Bronchial epithelial cell (primary cell): ENCODE measurements at regions not wholly inside any gene's neighbourhood (a gene's known extent, or its start where the extent isn't known, plus 50 kb on each side); places are given as distances from the start of the nearest gene placed in this dataset.

Experiments
- DNase-seq: peaks from one replicate; pipeline ENCODE4 v3.0.0-alpha.2; 2010; ENCODE audit warnings: low read depth
- FAIRE-seq: peaks from 2 replicates; lab custom pipeline; 2011; peaks lifted over from hg19 to GRCh38; lab: Jason Lieb, UNC
- H3K27me3 ChIP-seq: 2 replicates; pipeline ENCODE4 v1.5.1; 2011; ENCODE audit warnings: low read length; ENCODE audit not compliant: control insufficient read depth, insufficient read depth
- H3K36me3 ChIP-seq: 2 replicates; pipeline ENCODE4 v1.5.1; 2011; ENCODE audit warnings: low read length; ENCODE audit not compliant: control insufficient read depth, insufficient read depth
- H3K4me3 ChIP-seq: 2 replicates; pipeline ENCODE4 v1.5.1; 2011; ENCODE audit warnings: mild to moderate bottlenecking, low read depth, low read length, control low read depth
- CTCF ChIP-seq: IDR thresholded peaks from 2 replicates; pipeline ENCODE4 v1.5.1; 2011; ENCODE audit warnings: mild to moderate bottlenecking, moderate library complexity, low read length, control low read depth, inconsistent platforms; ENCODE audit not compliant: insufficient read depth, severe bottlenecking

DNA sequence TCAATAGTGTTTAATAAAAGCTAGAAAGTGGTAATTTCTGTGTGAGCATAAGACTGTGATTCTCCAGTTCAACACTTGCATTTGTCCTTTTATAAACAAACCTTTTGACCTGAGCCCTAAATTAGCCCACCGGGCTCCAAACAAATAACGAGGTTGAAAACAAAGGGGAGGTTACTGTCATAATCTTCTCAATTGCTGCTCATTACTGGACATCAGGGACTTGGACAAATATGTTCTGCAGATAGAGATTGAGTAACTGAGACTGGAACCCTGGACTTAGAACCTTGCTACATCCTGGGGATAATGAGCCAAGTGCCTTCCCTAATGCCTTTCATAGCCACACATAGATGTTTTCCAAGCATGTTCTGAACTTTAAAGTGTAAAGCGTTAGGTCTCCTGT lies 84.2 kb upstream of the PCSK2 start:
- H3K27me3 ChIP-seq, result no peaks in the 10 kb centered on the region
- DNase-seq (no peak), FAIRE-seq (no peak)
- H3K36me3 ChIP-seq, result no peaks in the 10 kb centered on the region
- TF ChIP-seq CTCF, result no peak
- no peak overlapping the region for H3K4me3 ChIP-seq

DNA sequence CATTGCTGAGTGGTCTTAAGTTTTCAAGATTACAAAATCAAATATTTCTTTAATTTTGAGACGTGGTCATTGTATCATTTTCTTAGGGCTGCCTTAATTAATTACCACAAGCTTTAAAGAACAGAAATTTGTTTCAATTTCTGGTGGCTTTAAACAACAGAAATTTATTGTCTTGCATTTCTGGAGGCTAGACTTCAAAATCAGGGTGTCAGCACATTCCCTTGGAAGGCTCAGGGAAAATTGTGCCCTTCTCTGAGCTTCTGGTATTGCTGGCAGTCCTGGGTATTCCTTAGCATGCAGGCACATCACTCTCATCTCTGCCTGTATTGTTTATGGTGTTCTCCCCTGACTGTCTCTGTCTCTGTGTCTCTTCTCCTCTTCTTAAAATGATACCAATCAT lies 76.0 kb upstream of the PCSK2 start:
- no peak for DNase-seq
- FAIRE-seq, result no peak
- H3K36me3 ChIP-seq, result no peaks in the 10 kb centered on the region
- no peak for TF ChIP-seq CTCF
- H3K27me3 ChIP-seq, result no peaks in the 10 kb centered on the region
- no peak overlapping the region for H3K4me3 ChIP-seq

- no peak for DNase-seq
- TF ChIP-seq CTCF, result no peak
- Histone ChIP-seq H3K4me3 (no peak overlapping the region), H3K36me3 (no peaks in the 10 kb centered on the region), H3K27me3 (no peaks in the 10 kb centered on the region)
- no peak for FAIRE-seq
Observed at GRCh38 chr20:17155401-17155800, 71.4 kb upstream of the PCSK2 start.

DNA sequence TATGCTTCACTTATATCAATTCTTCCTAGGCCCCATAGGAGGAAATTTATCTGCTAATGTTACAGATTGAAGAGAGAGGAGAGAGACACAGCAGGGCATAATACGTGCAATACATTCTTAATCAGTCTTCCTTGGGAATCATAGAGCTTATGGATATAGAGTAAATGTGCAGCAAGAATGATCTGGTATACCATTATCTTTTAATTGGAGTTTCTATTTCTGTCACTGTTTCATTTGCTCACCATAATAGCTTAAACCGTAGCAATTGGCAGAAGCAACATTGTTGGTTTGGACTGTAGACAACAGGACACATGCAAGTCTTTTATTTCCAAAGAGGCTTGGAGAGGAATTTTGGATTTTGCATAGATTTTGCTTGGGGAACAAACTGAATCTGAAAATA lies 68.1 kb upstream of the PCSK2 start:
- no peaks in the 10 kb centered on the region for H3K27me3 ChIP-seq

DNA sequence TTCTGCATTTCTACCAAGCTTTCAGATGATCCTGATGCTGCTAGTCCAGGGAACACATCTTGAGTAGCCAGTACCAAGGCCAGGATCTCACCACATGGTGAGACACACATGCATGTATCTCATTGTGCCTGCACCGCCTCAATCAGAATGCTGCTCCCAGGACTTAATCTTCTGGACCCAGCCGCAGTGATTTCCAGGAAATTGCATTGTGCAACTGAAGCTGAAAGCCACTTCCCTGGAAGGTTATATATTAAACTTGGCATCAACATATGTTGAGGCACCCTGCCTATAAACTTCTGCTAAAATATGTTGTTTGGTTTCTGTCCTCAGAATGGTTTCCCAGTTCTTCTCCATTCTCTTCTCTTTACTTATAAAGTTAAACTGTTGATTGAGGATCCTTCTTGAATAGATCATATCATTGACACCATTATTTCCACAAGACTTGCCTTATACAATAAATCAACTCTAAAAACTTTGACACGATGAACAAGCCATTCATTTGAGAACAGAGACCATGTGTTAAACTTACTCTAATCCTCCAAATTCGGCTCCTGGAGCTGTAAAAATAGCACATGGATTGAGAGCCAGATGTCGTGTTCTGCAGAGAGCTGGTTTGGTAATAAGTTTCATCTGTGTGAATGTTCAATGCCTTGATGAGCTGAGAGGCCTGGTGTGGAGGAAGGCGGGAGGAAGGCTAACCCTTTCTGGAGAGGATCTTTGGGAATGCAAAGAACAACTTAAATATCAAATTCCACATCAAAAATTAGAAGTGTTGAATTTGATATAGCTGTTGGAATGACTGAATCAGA lies 65.0 kb upstream of the PCSK2 start:
- FAIRE-seq, result no peak
- no peak for TF ChIP-seq CTCF

More for the DNA sequence above, 68.1 kb upstream of the PCSK2 start:
- H3K4me3 ChIP-seq, result no peak overlapping the region
- no peaks in the 10 kb centered on the region for H3K36me3 ChIP-seq
- FAIRE-seq, result no peak
- no peak for DNase-seq
- no peak for TF ChIP-seq CTCF

More for the DNA sequence above, 65.0 kb upstream of the PCSK2 start:
- Histone ChIP-seq H3K4me3 (no peak overlapping the region), H3K36me3 (no peaks in the 10 kb centered on the region), H3K27me3 (no peaks in the 10 kb centered on the region)
- DNase-seq, result no peak
